B cell (primary cell): ENCODE measurements at regions not wholly inside any gene's neighbourhood (a gene's known extent, or its start where the extent isn't known, plus 50 kb on each side); places are given as distances from the start of the nearest gene placed in this dataset.

Experiments
- CTCF ChIP-seq: fragments of 200-600 bp; IDR thresholded peaks from one replicate; pipeline ENCODE4 v1.8.0; 2022; ENCODE audit warnings: antibody characterized with exemption, mild to moderate bottlenecking
- EZH2 ChIP-seq: IDR thresholded peaks from 2 replicates; pipeline ENCODE4 v1.6.1; 2012; ENCODE audit warnings: borderline replicate concordance, low read depth, mild to moderate bottlenecking, moderate library complexity, low read length; ENCODE audit not compliant: insufficient read depth, poor library complexity, severe bottlenecking

GRCh38 chr2:212873256-212873655, 278.2 kb downstream of the IKZF2 start:
- TF ChIP-seq CTCF = no peak
- no peak for TF ChIP-seq EZH2
